GM12891 (cell line): ENCODE measurements at regions not wholly inside any gene's neighbourhood (a gene's known extent, or its start where the extent isn't known, plus 50 kb on each side); places are given as distances from the start of the nearest gene placed in this dataset.

ENCODE experiments used
- DNase-seq: peaks from one replicate; pipeline ENCODE4 v3.0.0; 2011; ENCODE audit warnings: low spot score; ENCODE audit not compliant: insufficient read length
- FAIRE-seq: peaks from 2 replicates; lab custom pipeline; 2011; peaks lifted over from hg19 to GRCh38; lab: Jason Lieb, UNC
- PAX5 ChIP-seq: IDR thresholded peaks from 2 replicates; pipeline ENCODE4 v1.6.1; 2011; ENCODE audit warnings: low read length, moderate library complexity, mild to moderate bottlenecking; ENCODE audit not compliant: insufficient read depth, severe bottlenecking
- POLR2A ChIP-seq: IDR thresholded peaks from 2 replicates; pipeline ENCODE4 v1.6.1; 2011; ENCODE audit warnings: low read depth, low read length, control low read depth
- POLR2AphosphoS5 ChIP-seq: IDR thresholded peaks from 2 replicates; pipeline ENCODE4 v1.6.1; 2011; ENCODE audit warnings: low read depth, low read length, control low read depth
- POU2F2 ChIP-seq: IDR thresholded peaks from 2 replicates; pipeline ENCODE4 v1.6.1; 2011; ENCODE audit warnings: low read depth, mild to moderate bottlenecking, control low read depth, low read length, moderate library complexity
- SPI1 ChIP-seq: IDR thresholded peaks from 2 replicates; pipeline ENCODE4 v1.6.1; 2011; ENCODE audit warnings: low read depth, low read length, control low read depth
- TAF1 ChIP-seq: IDR thresholded peaks from 2 replicates; pipeline ENCODE4 v1.6.1; 2011; ENCODE audit warnings: low read depth, low read length, control low read depth

DNA sequence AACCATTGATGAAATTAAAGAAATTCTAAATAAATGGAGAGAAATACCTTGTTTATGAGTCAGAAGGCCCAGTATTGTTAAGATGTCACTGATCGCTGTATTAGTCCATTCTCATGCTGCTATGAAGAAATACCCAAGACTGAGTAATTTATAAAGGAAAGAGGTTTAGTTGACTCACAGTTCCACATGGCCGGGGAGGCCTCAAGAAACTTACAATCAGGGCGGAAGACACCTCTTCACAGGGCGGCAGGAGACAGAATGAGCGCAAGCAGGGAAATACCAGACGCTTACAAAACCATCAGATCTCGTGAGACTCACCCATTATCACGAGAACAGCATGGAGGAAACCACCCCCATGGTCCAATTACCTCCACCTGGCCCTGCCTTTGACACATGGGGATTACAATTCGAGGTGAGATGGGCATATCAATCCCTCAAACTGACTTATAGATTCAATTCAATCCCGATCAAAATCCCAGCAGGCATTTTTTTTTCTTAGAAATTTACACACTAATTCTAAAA is 157.2 kb downstream of the ENGASE start:
- FAIRE-seq: no peak
- DNase-seq: no peak
- no peak for TF ChIP-seq POLR2AphosphoS5
- TF ChIP-seq TAF1: no peak
- TF ChIP-seq POLR2A: no peak
- no peak for TF ChIP-seq POU2F2
- no peak for TF ChIP-seq SPI1
- TF ChIP-seq PAX5: no peak

DNA sequence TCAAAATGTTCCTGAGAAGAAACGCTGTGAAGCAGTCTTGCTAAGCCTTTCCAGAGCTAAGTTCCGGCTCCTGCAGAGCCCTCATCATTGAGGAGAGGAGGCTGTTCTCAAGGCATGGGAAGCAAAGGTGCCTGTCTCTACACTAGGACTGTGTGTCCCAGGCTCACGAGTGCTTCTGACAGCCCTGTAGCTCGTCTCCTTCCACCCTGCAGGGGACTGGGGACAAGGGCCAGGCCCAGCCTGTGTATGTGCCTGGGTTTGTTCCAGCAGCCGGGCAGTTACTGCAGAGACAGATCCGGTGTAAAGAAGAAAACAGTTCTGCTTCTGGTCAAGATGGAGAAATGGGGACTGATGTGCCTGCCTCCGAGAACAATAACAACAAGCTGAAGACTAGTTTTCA is 156.0 kb downstream of the ENGASE start:
- FAIRE-seq: no peak
- no peak for DNase-seq
- TF ChIP-seq SPI1 (no peak), POU2F2 (no peak), POLR2A (no peak), TAF1 (no peak)

DNA sequence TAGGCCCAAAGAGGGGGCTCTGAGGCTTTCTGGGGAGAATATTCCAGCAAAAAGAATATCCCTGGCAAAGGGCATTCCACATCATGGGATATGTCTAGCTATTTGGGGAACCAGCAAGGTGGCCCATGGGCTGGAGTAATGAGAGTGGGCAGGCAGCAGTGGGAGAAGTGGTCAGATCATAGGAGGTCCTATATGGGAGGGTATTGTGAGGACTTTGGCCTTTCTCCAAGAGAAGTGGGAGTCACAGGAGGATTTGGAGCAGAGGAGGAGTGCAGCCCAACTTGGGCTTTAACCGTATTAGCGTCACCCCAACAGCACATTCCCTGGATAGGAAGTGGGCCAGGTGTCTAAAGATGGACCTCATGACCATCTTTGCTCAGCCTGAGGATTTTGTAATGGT is 151.4 kb downstream of the ENGASE start:
- no peak for FAIRE-seq
- TF ChIP-seq POU2F2: no peak
- TF ChIP-seq SPI1: no peak
- TF ChIP-seq TAF1: no peak
- no peak for TF ChIP-seq PAX5
- no peak for TF ChIP-seq POLR2A
- no peak for TF ChIP-seq POLR2AphosphoS5
- no peak for DNase-seq

DNA sequence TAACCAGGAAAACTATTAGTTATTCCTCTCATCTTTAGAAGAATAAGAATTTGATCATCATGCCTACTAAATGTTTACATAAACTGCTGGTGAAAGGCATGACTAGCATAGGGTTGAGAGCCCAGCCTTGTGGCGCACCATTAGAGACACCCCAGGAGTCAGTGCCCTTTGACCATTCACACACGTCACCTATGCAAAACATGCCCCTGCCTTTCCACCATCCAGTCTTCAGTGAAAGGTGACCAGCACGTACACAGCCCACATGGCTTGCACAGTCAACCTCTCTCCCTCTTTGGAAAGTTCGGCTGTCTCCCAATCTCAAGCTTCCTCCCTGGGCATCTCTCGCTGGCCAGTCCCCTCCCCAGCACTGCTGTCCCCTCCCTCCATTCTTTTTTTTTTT is 150.3 kb downstream of the ENGASE start:
- DNase-seq (no peak), FAIRE-seq (no peak)
- TF ChIP-seq POLR2A (no peak), SPI1 (no peak)

DNA sequence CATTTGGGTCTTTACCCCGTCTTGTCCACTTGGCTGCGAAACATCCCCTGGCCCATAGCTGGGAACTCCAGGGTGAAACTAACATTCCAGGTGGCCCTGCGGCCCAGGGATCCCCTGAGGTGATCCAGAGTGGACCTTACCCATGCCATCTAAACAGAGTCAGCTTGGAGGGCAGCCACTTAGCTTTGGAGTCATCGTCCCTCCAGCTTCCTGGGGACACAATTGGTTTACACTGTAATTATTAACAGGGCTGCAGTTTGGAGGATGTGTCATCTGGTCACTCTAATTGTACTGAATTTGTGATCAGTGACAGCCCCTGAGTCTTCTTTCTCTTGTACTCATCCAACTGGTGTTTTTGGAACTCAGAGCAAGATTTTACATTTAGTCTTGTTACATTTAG is 149.9 kb downstream of the ENGASE start:
- FAIRE-seq (no peak), DNase-seq (no peak)
- no peak for TF ChIP-seq PAX5
- no peak for TF ChIP-seq POLR2AphosphoS5
- TF ChIP-seq SPI1: no peak
- no peak for TF ChIP-seq POLR2A
- TF ChIP-seq TAF1: no peak
- TF ChIP-seq POU2F2: no peak

DNA sequence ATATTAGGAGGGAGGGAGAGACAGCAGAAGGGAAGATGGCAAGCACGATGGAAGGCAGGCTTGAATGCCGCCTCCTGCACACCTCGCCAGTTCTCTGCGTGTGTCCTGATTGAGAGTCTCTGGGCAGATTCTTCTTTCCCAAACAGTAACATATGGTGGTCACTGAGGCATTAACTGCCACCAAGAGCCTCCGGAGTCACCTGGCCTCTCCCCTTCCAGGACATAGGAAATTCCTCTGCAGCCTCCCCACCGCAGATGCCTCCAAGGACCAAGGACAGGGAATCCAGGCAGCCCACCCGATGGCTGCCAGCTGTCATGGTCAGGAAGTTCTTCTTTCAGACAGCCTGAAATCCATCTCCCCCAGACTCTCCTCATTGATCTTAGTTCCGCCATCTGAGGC is 149.3 kb downstream of the ENGASE start:
- DNase-seq (no peak), FAIRE-seq (no peak)
- no peak for TF ChIP-seq PAX5
- TF ChIP-seq POU2F2: no peak
- TF ChIP-seq POLR2AphosphoS5: no peak
- no peak for TF ChIP-seq POLR2A
- no peak for TF ChIP-seq TAF1
- TF ChIP-seq SPI1: no peak

DNA sequence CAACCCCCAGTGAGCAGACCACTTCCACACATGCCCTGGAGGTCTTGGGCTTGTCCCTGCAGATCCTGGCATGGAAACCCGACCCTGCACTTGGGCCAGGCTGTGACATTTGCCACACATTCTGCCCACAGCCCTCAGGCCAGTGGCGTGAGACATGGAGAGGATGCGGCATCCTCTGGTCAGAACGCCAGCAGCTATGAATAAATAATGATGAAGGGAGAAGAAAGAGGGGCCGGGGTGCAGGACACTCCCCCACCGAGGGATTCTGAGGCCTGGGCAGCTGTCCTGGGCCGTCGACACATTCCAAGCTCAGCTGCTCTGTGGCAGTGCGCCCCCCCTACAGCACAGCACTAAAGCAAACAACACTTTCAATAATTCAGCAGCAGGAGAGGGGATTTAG is 148.8 kb downstream of the ENGASE start:
- DNase-seq (no peak), FAIRE-seq (no peak)
- TF ChIP-seq POLR2A: no peak
- no peak for TF ChIP-seq POLR2AphosphoS5
- TF ChIP-seq PAX5: no peak
- TF ChIP-seq TAF1: no peak
- no peak for TF ChIP-seq SPI1
- no peak for TF ChIP-seq POU2F2

DNA sequence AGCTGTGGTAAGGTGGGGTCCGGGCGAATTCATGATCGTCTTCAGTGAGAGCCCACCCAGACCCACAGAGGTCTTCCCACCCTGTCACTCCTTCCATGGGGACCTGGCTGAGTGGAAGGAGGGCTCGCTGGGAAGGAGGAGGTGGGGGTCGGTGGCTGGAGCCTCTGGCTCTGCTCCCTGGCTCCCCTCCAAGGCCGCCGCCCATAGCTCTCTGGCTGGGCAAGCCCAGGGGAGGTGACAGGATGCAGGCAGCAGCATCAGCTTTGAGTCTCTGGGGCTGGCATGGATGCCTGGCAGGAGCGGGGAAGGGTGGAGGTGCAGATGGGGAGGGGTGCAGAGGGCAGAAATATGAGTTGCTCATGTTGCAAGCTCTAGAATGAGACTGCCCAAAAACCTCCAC is 147.0 kb downstream of the ENGASE start:
- FAIRE-seq: no peak
- DNase-seq: no peak

DNA sequence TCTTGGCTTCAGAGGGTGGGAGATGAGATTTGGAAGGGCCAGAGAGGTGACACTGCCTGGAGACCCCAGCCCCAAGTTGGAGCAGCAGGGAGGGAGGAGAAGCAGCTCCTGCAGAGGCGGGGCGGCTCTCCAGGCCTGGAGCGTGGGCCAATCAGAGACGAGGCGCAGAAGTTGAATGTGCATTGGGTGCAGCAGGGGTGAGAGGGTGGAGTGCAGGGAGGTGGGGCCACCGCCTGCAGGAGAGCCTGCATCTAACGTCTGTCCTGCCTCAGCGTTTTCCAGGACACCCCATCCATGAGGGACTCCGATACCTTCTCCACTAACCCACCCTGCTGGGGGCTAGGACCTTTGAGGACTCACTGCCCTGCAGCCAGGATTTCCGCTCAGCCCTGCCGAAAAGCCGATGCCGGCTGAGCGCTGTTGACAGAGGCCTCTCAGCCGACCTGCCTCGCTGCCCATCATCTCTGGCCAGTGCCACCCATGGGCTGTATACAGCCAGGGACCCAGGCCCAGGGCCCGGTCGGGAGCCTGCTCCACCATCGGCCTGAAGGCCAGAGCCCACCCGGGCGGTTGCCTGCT is 146.2 kb downstream of the ENGASE start:
- no peak for FAIRE-seq
- TF ChIP-seq POLR2AphosphoS5 (no peak), PAX5 (no peak), POU2F2 (no peak), SPI1 (no peak), TAF1 (no peak), POLR2A (no peak)
- DNase-seq: no peak

More for the DNA sequence above, 147.0 kb downstream of the ENGASE start:
- no peak for TF ChIP-seq SPI1
- no peak for TF ChIP-seq TAF1
- TF ChIP-seq POLR2AphosphoS5: no peak
- no peak for TF ChIP-seq POU2F2
- TF ChIP-seq PAX5: no peak
- TF ChIP-seq POLR2A: no peak

DNA sequence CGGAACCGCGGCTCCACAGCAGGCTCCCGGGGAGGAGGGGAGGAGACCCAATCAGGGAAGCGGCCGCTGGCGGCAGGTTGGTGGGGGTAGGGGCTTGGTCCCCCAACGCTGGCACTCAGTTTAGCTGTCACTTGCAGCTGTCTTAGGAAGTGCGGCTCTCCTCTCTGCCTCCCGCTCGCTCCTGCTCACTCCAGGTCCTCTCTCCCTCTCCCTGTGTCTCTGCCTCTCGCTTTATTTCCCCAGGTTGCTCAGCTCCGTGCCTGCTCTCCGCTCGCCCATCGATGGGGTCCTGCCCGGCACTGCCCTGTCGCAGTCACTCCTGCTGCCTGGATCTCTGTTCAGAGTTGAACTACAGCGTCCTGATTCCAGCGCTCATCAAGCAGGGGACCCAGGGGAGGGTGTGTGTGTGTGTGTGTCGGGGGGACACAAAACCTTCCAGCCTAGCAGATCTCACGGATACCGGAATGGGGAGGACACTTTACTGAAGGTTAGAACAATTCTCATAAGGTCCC is 145.6 kb downstream of the ENGASE start:
- DNase-seq (no peak), FAIRE-seq (no peak)
- no peak for TF ChIP-seq POLR2AphosphoS5
- TF ChIP-seq POU2F2: no peak
- no peak for TF ChIP-seq PAX5
- TF ChIP-seq POLR2A: no peak
- no peak for TF ChIP-seq TAF1
- no peak for TF ChIP-seq SPI1

DNA sequence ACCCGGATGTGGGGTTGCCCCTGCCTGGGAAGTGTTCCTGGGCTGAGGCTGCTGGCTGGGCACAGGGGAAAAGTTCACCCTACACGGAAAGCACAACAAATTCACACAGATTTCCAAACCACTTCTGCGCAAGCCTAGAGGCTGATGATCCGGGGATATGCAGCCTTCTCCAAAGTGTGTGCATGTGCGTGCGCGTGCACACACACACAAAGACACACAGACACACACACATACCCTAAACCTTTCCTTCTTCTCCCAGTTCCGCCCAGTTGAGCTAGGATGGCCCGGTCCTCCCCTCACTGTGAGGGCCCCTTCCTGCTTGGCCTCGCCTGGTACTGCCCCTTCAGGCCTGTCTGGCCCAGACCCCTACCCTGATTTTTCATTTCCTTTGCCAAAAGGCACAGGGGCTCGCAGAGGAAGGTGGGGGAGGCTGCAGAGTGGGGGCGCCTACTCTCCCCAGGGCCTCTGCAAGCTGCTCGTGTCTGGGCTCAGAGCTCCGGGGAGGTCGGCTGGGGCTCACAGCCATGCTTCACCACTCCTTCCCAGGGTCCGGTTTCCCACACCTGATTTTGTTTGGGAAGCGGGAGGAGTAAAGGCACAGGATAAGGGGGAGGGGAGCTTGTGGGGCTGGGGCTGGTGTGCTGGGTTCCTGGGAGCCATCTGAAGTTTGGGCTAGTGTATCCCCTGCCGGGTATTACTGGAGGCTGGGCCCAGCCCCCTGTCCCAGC is 144.7 kb downstream of the ENGASE start:
- DNase-seq: no peak
- FAIRE-seq: no peak
- TF ChIP-seq POLR2AphosphoS5: no peak
- no peak for TF ChIP-seq TAF1
- no peak for TF ChIP-seq SPI1
- TF ChIP-seq PAX5: no peak
- no peak for TF ChIP-seq POU2F2
- TF ChIP-seq POLR2A: no peak
